ENCODE measurements at regions not wholly inside any gene's neighbourhood (a gene's known extent, or its start where the extent isn't known, plus 50 kb on each side); places are given as distances from the start of the nearest gene placed in this dataset.

DNA sequence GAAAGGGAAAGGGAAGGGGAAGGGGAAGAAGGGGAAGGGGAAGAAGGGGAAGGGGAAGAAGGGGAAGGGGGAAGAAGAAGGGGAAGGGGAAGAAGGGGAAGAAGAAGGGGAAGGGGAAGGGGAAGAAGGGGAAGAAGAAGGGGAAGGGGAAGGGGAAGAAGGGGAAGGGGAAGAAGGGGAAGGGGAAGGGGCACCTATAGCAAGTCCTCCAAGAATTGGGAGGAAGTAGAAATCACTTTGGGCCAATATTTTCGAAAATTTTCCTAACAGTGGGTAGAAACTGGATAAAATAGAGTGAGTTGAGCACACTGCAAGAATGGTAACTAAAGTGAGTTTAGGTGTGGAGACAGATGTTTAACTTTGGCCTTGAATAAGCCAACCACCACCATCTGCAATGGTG lies 915.3 kb downstream of the DNAH5 start:
- TF ChIP-seq POLR2A (IDR thresholded peaks at IDR 0.05) (no peak), EP300 (IDR thresholded peaks at IDR 0.05) (no peak)
- TF ChIP-seq, protein P1, sequence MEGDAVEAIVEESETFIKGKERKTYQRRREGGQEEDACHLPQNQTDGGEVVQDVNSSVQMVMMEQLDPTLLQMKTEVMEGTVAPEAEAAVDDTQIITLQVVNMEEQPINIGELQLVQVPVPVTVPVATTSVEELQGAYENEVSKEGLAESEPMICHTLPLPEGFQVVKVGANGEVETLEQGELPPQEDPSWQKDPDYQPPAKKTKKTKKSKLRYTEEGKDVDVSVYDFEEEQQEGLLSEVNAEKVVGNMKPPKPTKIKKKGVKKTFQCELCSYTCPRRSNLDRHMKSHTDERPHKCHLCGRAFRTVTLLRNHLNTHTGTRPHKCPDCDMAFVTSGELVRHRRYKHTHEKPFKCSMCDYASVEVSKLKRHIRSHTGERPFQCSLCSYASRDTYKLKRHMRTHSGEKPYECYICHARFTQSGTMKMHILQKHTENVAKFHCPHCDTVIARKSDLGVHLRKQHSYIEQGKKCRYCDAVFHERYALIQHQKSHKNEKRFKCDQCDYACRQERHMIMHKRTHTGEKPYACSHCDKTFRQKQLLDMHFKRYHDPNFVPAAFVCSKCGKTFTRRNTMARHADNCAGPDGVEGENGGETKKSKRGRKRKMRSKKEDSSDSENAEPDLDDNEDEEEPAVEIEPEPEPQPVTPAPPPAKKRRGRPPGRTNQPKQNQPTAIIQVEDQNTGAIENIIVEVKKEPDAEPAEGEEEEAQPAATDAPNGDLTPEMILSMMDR (IDR thresholded peaks at IDR 0.05) = no peak

Measured in upper lobe of left lung (tissue), 4 donors.